ENCODE measurements at regions not wholly inside any gene's neighbourhood (a gene's known extent, or its start where the extent isn't known, plus 50 kb on each side); places are given as distances from the start of the nearest gene placed in this dataset.

GRCh38 chr18:45174629-45175136 is 440.6 kb upstream of the SLC14A2 start:
- ATAC-seq (no peak), DNase-seq (no peak)
- no peak overlapping the region for H3K4me3 Mint-ChIP-seq
- peaks cover 37% of the 10 kb centered on the region for H3K27me3 Mint-ChIP-seq
- peaks cover 17% of the 10 kb centered on the region for H3K4me1 Mint-ChIP-seq
- peaks cover 1% of the 10 kb centered on the region for H3K36me3 Mint-ChIP-seq
- no peaks in the 10 kb centered on the region for H3K9me3 Mint-ChIP-seq (ENCODE audit: low read depth)
- CTCF ChIA-PET, result interaction anchor here (1.2 kb wide), 1 partner anchor 38 kb away, joined by 4 read pairs; no protein-coding TSS in a partner anchor
- H3K27ac Mint-ChIP-seq, result no peak overlapping the region

- H3K27ac Mint-ChIP-seq, result no peak overlapping the region
- no peak for DNase-seq
- H3K27me3 Mint-ChIP-seq, result peaks cover 39% of the 10 kb centered on the region
- peaks cover 15% of the 10 kb centered on the region for H3K4me1 Mint-ChIP-seq
- H3K36me3 Mint-ChIP-seq, result peaks cover 1% of the 10 kb centered on the region
- no peak for ATAC-seq
- no peaks in the 10 kb centered on the region for H3K9me3 Mint-ChIP-seq (ENCODE audit: low read depth)
- H3K4me3 Mint-ChIP-seq, result no peak overlapping the region
- CTCF ChIA-PET, result interaction anchor here (1.2 kb wide), 1 partner anchor 37 kb away, joined by 4 read pairs; no protein-coding TSS in a partner anchor
Observed at GRCh38 chr18:45175511-45175910, 439.8 kb upstream of the SLC14A2 start.

- Mint-ChIP-seq H3K27ac (no peak overlapping the region), H3K36me3 (peaks cover 1% of the 10 kb centered on the region), H3K27me3 (peaks cover 12% of the 10 kb centered on the region), H3K9me3 (ENCODE audit: low read depth) (peaks cover 2% of the 10 kb centered on the region), H3K4me3 (no peak overlapping the region), H3K4me1 (no peaks in the 10 kb centered on the region)
- CTCF ChIA-PET, result no interaction called here
- ATAC-seq (no peak), DNase-seq (no peak)
Observed at GRCh38 chr18:45186832-45187231, 428.4 kb upstream of the SLC14A2 start.

GRCh38 chr18:45191795-45192194 is 423.5 kb upstream of the SLC14A2 start:
- ATAC-seq, result no peak
- Mint-ChIP-seq H3K36me3 (peaks cover 4% of the 10 kb centered on the region), H3K27ac (no peak overlapping the region), H3K9me3 (ENCODE audit: low read depth) (peaks cover 3% of the 10 kb centered on the region), H3K4me3 (no peak overlapping the region), H3K27me3 (peaks cover 3% of the 10 kb centered on the region), H3K4me1 (peaks cover 7% of the 10 kb centered on the region)
- CTCF ChIA-PET, result no interaction called here
- no peak for DNase-seq

GRCh38 chr18:45197526-45197970 is 417.7 kb upstream of the SLC14A2 start:
- peaks cover 35% of the 10 kb centered on the region for H3K4me1 Mint-ChIP-seq
- peaks cover 7% of the 10 kb centered on the region for H3K9me3 Mint-ChIP-seq (ENCODE audit: low read depth)
- H3K4me3 Mint-ChIP-seq, result no peak overlapping the region
- peak; percentile 74 for DNase-seq
- CTCF ChIA-PET, result interaction anchor here (3.2 kb wide), 1 partner anchor 15 kb away, joined by 11 read pairs; no protein-coding TSS in a partner anchor
- peak overlapping the region; percentile 60 for H3K27ac Mint-ChIP-seq
- peak; percentile 96 for ATAC-seq
- peaks cover 7% of the 10 kb centered on the region for H3K27me3 Mint-ChIP-seq
- peaks cover 13% of the 10 kb centered on the region for H3K36me3 Mint-ChIP-seq

- Mint-ChIP-seq H3K9me3 (ENCODE audit: low read depth) (peaks cover 7% of the 10 kb centered on the region), H3K4me1 (peaks cover 35% of the 10 kb centered on the region), H3K36me3 (peaks cover 13% of the 10 kb centered on the region), H3K27me3 (peaks cover 9% of the 10 kb centered on the region), H3K4me3 (no peak overlapping the region), H3K27ac (no peak overlapping the region)
- no peak for DNase-seq
- no peak for ATAC-seq
- CTCF ChIA-PET, result interaction anchor here (3.2 kb wide), 1 partner anchor 14 kb away, joined by 11 read pairs; no protein-coding TSS in a partner anchor
Observed at GRCh38 chr18:45198526-45198925, 416.8 kb upstream of the SLC14A2 start.

- Mint-ChIP-seq H3K9me3 (ENCODE audit: low read depth) (peaks cover 5% of the 10 kb centered on the region), H3K4me1 (peaks cover 35% of the 10 kb centered on the region), H3K27ac (no peak overlapping the region), H3K36me3 (peaks cover 10% of the 10 kb centered on the region), H3K27me3 (peaks cover 9% of the 10 kb centered on the region), H3K4me3 (no peak overlapping the region)
- CTCF ChIA-PET, result no interaction called here
- ATAC-seq (no peak), DNase-seq (no peak)
Observed at GRCh38 chr18:45201029-45201428, 414.2 kb upstream of the SLC14A2 start.

- DNase-seq, result no peak
- no peak overlapping the region for H3K27ac Mint-ChIP-seq
Observed at GRCh38 chr18:45201489-45201888, 413.8 kb upstream of the SLC14A2 start.

GRCh38 chr18:45202061-45202460 is 413.2 kb upstream of the SLC14A2 start:
- ATAC-seq (no peak), DNase-seq (no peak)
- Mint-ChIP-seq H3K27ac (no peak overlapping the region), H3K9me3 (ENCODE audit: low read depth) (peaks cover 5% of the 10 kb centered on the region), H3K27me3 (peaks cover 11% of the 10 kb centered on the region), H3K4me1 (peaks cover 29% of the 10 kb centered on the region), H3K4me3 (no peak overlapping the region), H3K36me3 (peaks cover 10% of the 10 kb centered on the region)
- CTCF ChIA-PET, result no interaction called here

More at GRCh38 chr18:45201489-45201888, 413.8 kb upstream of the SLC14A2 start:
- Mint-ChIP-seq H3K9me3 (ENCODE audit: low read depth) (peaks cover 5% of the 10 kb centered on the region), H3K4me3 (no peak overlapping the region), H3K4me1 (peaks cover 34% of the 10 kb centered on the region), H3K36me3 (peaks cover 10% of the 10 kb centered on the region), H3K27me3 (peaks cover 9% of the 10 kb centered on the region)
- no peak for ATAC-seq
- CTCF ChIA-PET, result no interaction called here

- no peak overlapping the region for H3K27ac Mint-ChIP-seq
- H3K4me3 Mint-ChIP-seq, result no peak overlapping the region
- H3K4me1 Mint-ChIP-seq, result peaks cover 18% of the 10 kb centered on the region
- peaks cover 16% of the 10 kb centered on the region for H3K27me3 Mint-ChIP-seq
- peaks cover 10% of the 10 kb centered on the region for H3K36me3 Mint-ChIP-seq
- no peak for DNase-seq
- ATAC-seq, result no peak
- CTCF ChIA-PET, result no interaction called here
- H3K9me3 Mint-ChIP-seq (ENCODE audit: low read depth), result peaks cover 5% of the 10 kb centered on the region
Observed at GRCh38 chr18:45203677-45204076, 411.6 kb upstream of the SLC14A2 start.

- Mint-ChIP-seq H3K9me3 (ENCODE audit: low read depth) (no peaks in the 10 kb centered on the region), H3K27ac (no peak overlapping the region), H3K36me3 (no peaks in the 10 kb centered on the region), H3K27me3 (peaks cover 23% of the 10 kb centered on the region), H3K4me1 (no peaks in the 10 kb centered on the region), H3K4me3 (no peak overlapping the region)
- ATAC-seq (no peak), DNase-seq (no peak)
- CTCF ChIA-PET, result interaction anchor here (1.1 kb wide), 1 partner anchor 68 kb away, joined by 3 read pairs; no protein-coding TSS in a partner anchor
Observed at GRCh38 chr18:45207328-45207727, 407.9 kb upstream of the SLC14A2 start.

- Mint-ChIP-seq H3K9me3 (ENCODE audit: low read depth) (no peaks in the 10 kb centered on the region), H3K27ac (no peak overlapping the region), H3K4me1 (no peaks in the 10 kb centered on the region), H3K27me3 (peaks cover 18% of the 10 kb centered on the region), H3K4me3 (no peak overlapping the region), H3K36me3 (no peaks in the 10 kb centered on the region)
- DNase-seq (no peak), ATAC-seq (no peak)
- CTCF ChIA-PET, result interaction anchor here (0.6 to 1.1 kb wide), 2 partner anchors 25 to 67 kb away, joined by 3 read pairs; no protein-coding TSS in a partner anchor
Observed at GRCh38 chr18:45208164-45208563, 407.1 kb upstream of the SLC14A2 start.

- DNase-seq (peak; percentile 87), ATAC-seq (peak; percentile 99)
- CTCF ChIA-PET, result interaction anchor here (0.5 to 2.0 kb wide), 32 partner anchors 9 to 1593 kb away, joined by 3 to 11 read pairs (median 3); no protein-coding TSS in a partner anchor
- H3K27ac Mint-ChIP-seq, result no peak overlapping the region
- no peaks in the 10 kb centered on the region for H3K4me1 Mint-ChIP-seq
- H3K27me3 Mint-ChIP-seq, result peaks cover 19% of the 10 kb centered on the region
- H3K36me3 Mint-ChIP-seq, result no peaks in the 10 kb centered on the region
- H3K4me3 Mint-ChIP-seq, result no peak overlapping the region
- no peaks in the 10 kb centered on the region for H3K9me3 Mint-ChIP-seq (ENCODE audit: low read depth)
Observed at GRCh38 chr18:45212181-45213039, 402.9 kb upstream of the SLC14A2 start.

- no peak overlapping the region for H3K4me3 Mint-ChIP-seq
- H3K27ac Mint-ChIP-seq, result no peak overlapping the region
- ATAC-seq, result peak; percentile 45
- no peaks in the 10 kb centered on the region for H3K4me1 Mint-ChIP-seq
- H3K9me3 Mint-ChIP-seq (ENCODE audit: low read depth), result no peaks in the 10 kb centered on the region
- DNase-seq, result no peak
- no peaks in the 10 kb centered on the region for H3K36me3 Mint-ChIP-seq
- peaks cover 21% of the 10 kb centered on the region for H3K27me3 Mint-ChIP-seq
- CTCF ChIA-PET, result interaction anchor here (0.5 to 2.0 kb wide), 30 partner anchors 9 to 1594 kb away, joined by 3 to 11 read pairs (median 3); no protein-coding TSS in a partner anchor
Observed at GRCh38 chr18:45213040-45213333, 402.3 kb upstream of the SLC14A2 start.

All from activated CD8-positive, alpha-beta memory T cell treated with anti-CD3 and anti-CD28 coated beads, Interleukin-2, amount 10 ng/mL, durations not matched to agents 7 days and 5 days (primary cell).